Nephron progenitor cell (in vitro differentiated cells): ENCODE measurements at regions not wholly inside any gene's neighbourhood (a gene's known extent, or its start where the extent isn't known, plus 50 kb on each side); places are given as distances from the start of the nearest gene placed in this dataset.
A peak's percentile ranks its signal among the peaks of the same experiment; 100 is the strongest.

Experiments
- DNase-seq: peaks from one replicate; pipeline ENCODE4 v3.0.0; 2021
- H3K27ac Mint-ChIP-seq: 2 replicates; pipeline ENCODE4 v1.8.0; 2021; ENCODE audit warnings: mild to moderate bottlenecking, moderate library complexity, mixed read lengths
- H3K27me3 Mint-ChIP-seq: 2 replicates; pipeline ENCODE4 v1.8.0; 2021; ENCODE audit warnings: mild to moderate bottlenecking, low read depth, mixed read lengths; ENCODE audit not compliant: poor library complexity
- H3K36me3 Mint-ChIP-seq: 2 replicates; pipeline ENCODE4 v1.8.0; 2021; ENCODE audit warnings: low read depth, mixed read lengths
- H3K4me1 Mint-ChIP-seq: 2 replicates; pipeline ENCODE4 v1.8.0; 2021; ENCODE audit warnings: mixed read lengths
- H3K4me3 Mint-ChIP-seq: 2 replicates; pipeline ENCODE4 v1.8.0; 2021; ENCODE audit warnings: mild to moderate bottlenecking, moderate library complexity, mixed read lengths
- H3K9me3 Mint-ChIP-seq: 2 replicates; pipeline ENCODE4 v1.8.0; 2021; ENCODE audit warnings: mild to moderate bottlenecking, moderate library complexity, mixed read lengths
- CTCF ChIP-seq: fragments of 200-600 bp; sonication (generic); IDR thresholded peaks from 2 replicates; pipeline ENCODE4 v1.5.0; 2021; ENCODE audit warnings: antibody characterized with exemption

GRCh38 chr6:139639507-139639906 lies 265.1 kb upstream of the CITED2 start:
- TF ChIP-seq CTCF, result no peak
- Mint-ChIP-seq H3K9me3 (no peaks in the 10 kb centered on the region), H3K27me3 (peaks cover 3% of the 10 kb centered on the region)

GRCh38 chr6:139638179-139638941 lies 263.9 kb upstream of the CITED2 start:
- H3K4me3 Mint-ChIP-seq, result no peak overlapping the region
- H3K27ac Mint-ChIP-seq, result peak overlapping the region; percentile 64
- no peak for DNase-seq
- peaks cover 20% of the 10 kb centered on the region for H3K4me1 Mint-ChIP-seq
- peaks cover 4% of the 10 kb centered on the region for H3K9me3 Mint-ChIP-seq
- TF ChIP-seq CTCF, result no peak
- H3K27me3 Mint-ChIP-seq, result peaks cover 3% of the 10 kb centered on the region
- H3K36me3 Mint-ChIP-seq, result peaks cover 6% of the 10 kb centered on the region

More at GRCh38 chr6:139639507-139639906, 265.1 kb upstream of the CITED2 start:
- DNase-seq, result no peak
- H3K4me3 Mint-ChIP-seq, result no peak overlapping the region
- H3K27ac Mint-ChIP-seq, result no peak overlapping the region
- peaks cover 6% of the 10 kb centered on the region for H3K36me3 Mint-ChIP-seq
- H3K4me1 Mint-ChIP-seq, result peaks cover 25% of the 10 kb centered on the region

- Mint-ChIP-seq H3K4me3 (no peak overlapping the region), H3K27ac (no peak overlapping the region), H3K27me3 (peaks cover 3% of the 10 kb centered on the region), H3K4me1 (peaks cover 20% of the 10 kb centered on the region), H3K36me3 (peaks cover 6% of the 10 kb centered on the region), H3K9me3 (peaks cover 7% of the 10 kb centered on the region)
- no peak for DNase-seq
- no peak for TF ChIP-seq CTCF
Observed at GRCh38 chr6:139637766-139638165, 263.3 kb upstream of the CITED2 start.

- DNase-seq, result no peak
Observed at GRCh38 chr6:139636391-139636790, 261.9 kb upstream of the CITED2 start.

GRCh38 chr6:139635401-139636130 lies 261.1 kb upstream of the CITED2 start:
- Mint-ChIP-seq H3K27ac (no peak overlapping the region), H3K9me3 (peaks cover 29% of the 10 kb centered on the region), H3K4me1 (peaks cover 20% of the 10 kb centered on the region), H3K36me3 (peaks cover 20% of the 10 kb centered on the region), H3K27me3 (peaks cover 3% of the 10 kb centered on the region), H3K4me3 (no peak overlapping the region)
- TF ChIP-seq CTCF, result no peak
- no peak for DNase-seq

More at GRCh38 chr6:139636391-139636790, 261.9 kb upstream of the CITED2 start:
- H3K9me3 Mint-ChIP-seq, result peaks cover 21% of the 10 kb centered on the region
- peaks cover 20% of the 10 kb centered on the region for H3K4me1 Mint-ChIP-seq
- H3K4me3 Mint-ChIP-seq, result no peak overlapping the region
- peaks cover 3% of the 10 kb centered on the region for H3K27me3 Mint-ChIP-seq
- peaks cover 12% of the 10 kb centered on the region for H3K36me3 Mint-ChIP-seq
- TF ChIP-seq CTCF, result no peak
- H3K27ac Mint-ChIP-seq, result peak overlapping the region; percentile 26
